ENCODE measurements at regions not wholly inside any gene's neighbourhood (a gene's known extent, or its start where the extent isn't known, plus 50 kb on each side); places are given as distances from the start of the nearest gene placed in this dataset.

DNA sequence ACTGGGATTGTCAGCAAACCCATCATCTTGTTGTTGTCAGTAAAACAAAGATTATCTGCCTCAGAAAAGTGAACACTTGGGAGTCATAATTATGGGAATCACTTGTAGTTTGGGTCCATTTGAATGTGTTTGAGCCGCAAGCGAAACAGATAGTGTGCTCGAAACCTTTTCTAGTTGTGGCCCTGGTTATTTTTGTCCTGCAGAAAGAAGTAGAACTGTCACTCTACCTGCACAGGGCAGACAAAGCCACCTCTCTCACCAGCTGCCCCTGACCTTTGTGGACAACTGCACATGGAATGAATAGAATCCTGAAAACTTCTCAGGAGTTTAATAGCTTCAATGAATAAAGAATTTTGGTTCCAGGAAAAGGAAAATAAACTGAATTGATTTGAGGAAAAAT is 156.1 kb upstream of the CHD6 start:
- H4K20me1 ChIP-seq (ENCODE audit: control insufficient read depth, extremely low read depth, insufficient read depth, low read length): no peaks in the 10 kb centered on the region
- H3K79me2 ChIP-seq (ENCODE audit: control insufficient read depth, insufficient read depth, low read length): no peaks in the 10 kb centered on the region
- DNase-seq (ENCODE audit: low read depth, low spot score) (no peak), FAIRE-seq (no peak)
- no peak overlapping the region for H3K27ac ChIP-seq (ENCODE audit: control insufficient read depth, insufficient read depth, low read length)
- H3K4me2 ChIP-seq (ENCODE audit: control insufficient read depth, extremely low read depth, insufficient read depth, low read depth, low read length): no peak overlapping the region
- no peaks in the 10 kb centered on the region for H3K36me3 ChIP-seq (ENCODE audit: control insufficient read depth in 2 of 2, extremely low read depth in 1 of 2, insufficient read depth in 2 of 2, low read length in 2 of 2)
- no peak overlapping the region for H3K4me3 ChIP-seq (ENCODE audit: control insufficient read depth in 2 of 3, extremely low read depth in 1 of 3, insufficient read depth in 2 of 3, low read depth in 1 of 3, low read length in 3 of 3)
- H3K9me3 ChIP-seq (ENCODE audit: control insufficient read depth, low read depth, low read length): no peaks in the 10 kb centered on the region
- TF ChIP-seq, protein P1, sequence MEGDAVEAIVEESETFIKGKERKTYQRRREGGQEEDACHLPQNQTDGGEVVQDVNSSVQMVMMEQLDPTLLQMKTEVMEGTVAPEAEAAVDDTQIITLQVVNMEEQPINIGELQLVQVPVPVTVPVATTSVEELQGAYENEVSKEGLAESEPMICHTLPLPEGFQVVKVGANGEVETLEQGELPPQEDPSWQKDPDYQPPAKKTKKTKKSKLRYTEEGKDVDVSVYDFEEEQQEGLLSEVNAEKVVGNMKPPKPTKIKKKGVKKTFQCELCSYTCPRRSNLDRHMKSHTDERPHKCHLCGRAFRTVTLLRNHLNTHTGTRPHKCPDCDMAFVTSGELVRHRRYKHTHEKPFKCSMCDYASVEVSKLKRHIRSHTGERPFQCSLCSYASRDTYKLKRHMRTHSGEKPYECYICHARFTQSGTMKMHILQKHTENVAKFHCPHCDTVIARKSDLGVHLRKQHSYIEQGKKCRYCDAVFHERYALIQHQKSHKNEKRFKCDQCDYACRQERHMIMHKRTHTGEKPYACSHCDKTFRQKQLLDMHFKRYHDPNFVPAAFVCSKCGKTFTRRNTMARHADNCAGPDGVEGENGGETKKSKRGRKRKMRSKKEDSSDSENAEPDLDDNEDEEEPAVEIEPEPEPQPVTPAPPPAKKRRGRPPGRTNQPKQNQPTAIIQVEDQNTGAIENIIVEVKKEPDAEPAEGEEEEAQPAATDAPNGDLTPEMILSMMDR (optimal IDR thresholded peaks at IDR 0.05 in 1 of 3, IDR thresholded peaks at IDR 0.05 in 1 of 3, conservative IDR thresholded peaks at IDR 0.05 in 1 of 3; ENCODE audit: extremely low read depth in 1 of 3, insufficient read depth in 2 of 3, low read length in 3 of 3): no peak
- no peak for TF ChIP-seq EZH2 (IDR thresholded peaks at IDR 0.05; ENCODE audit: low read length)
- H3K4me1 ChIP-seq (ENCODE audit: control insufficient read depth, extremely low read depth, insufficient read depth, low read length): no peaks in the 10 kb centered on the region
- H2AFZ ChIP-seq (ENCODE audit: control insufficient read depth, low read length): no peak overlapping the region
- dilution Hi-C loops (cut with MboI; ENCODE audit: extremely low pct_ligation_motif_present, low sequenced_read_pairs): no loop called here
- no peaks in the 10 kb centered on the region for H3K9me1 ChIP-seq (ENCODE audit: control insufficient read depth, extremely low read depth, insufficient read depth, low read length)
- no peaks in the 10 kb centered on the region for H3K27me3 ChIP-seq (ENCODE audit: control insufficient read depth, extremely low read depth, insufficient read depth, low read length)
- no peak overlapping the region for H3K9ac ChIP-seq (ENCODE audit: control insufficient read depth, extremely low read depth, insufficient read depth, low read length)

DNA sequence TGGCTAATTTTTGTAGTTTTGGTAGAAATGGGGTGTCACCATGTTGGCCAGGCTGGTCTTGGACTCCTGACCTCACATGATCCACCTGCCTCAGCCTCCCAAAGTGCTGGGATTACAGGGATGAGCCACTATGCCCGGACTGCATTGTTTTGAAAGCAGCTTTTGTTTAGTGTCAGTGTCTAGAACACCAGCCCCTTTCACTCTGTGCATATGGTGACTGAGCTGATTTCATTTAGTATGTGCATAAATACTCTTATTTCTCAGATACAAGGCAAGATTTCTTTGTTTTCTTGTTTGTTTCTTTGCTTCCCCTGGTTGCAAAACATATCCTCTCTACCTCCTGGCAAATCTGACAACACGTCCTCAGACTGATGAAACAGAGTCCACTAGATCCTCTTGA is 152.8 kb upstream of the CHD6 start:
- Histone ChIP-seq H3K36me3 (ENCODE audit: control insufficient read depth in 2 of 2, extremely low read depth in 1 of 2, insufficient read depth in 2 of 2, low read length in 2 of 2) (no peaks in the 10 kb centered on the region), H3K79me2 (ENCODE audit: control insufficient read depth, insufficient read depth, low read length) (no peaks in the 10 kb centered on the region), H3K27ac (ENCODE audit: control insufficient read depth, insufficient read depth, low read length) (no peak overlapping the region), H4K20me1 (ENCODE audit: control insufficient read depth, extremely low read depth, insufficient read depth, low read length) (no peaks in the 10 kb centered on the region), H3K4me3 (ENCODE audit: control insufficient read depth in 2 of 3, extremely low read depth in 1 of 3, insufficient read depth in 2 of 3, low read depth in 1 of 3, low read length in 3 of 3) (no peak overlapping the region), H2AFZ (ENCODE audit: control insufficient read depth, low read length) (no peak overlapping the region), H3K9me3 (ENCODE audit: control insufficient read depth, low read depth, low read length) (no peaks in the 10 kb centered on the region), H3K9ac (ENCODE audit: control insufficient read depth, extremely low read depth, insufficient read depth, low read length) (no peak overlapping the region), H3K4me2 (ENCODE audit: control insufficient read depth, extremely low read depth, insufficient read depth, low read depth, low read length) (no peak overlapping the region), H3K27me3 (ENCODE audit: control insufficient read depth, extremely low read depth, insufficient read depth, low read length) (no peaks in the 10 kb centered on the region), H3K4me1 (ENCODE audit: control insufficient read depth, extremely low read depth, insufficient read depth, low read length) (no peaks in the 10 kb centered on the region), H3K9me1 (ENCODE audit: control insufficient read depth, extremely low read depth, insufficient read depth, low read length) (no peaks in the 10 kb centered on the region)
- dilution Hi-C loops (cut with MboI; ENCODE audit: extremely low pct_ligation_motif_present, low sequenced_read_pairs): no loop called here
- no peak for DNase-seq (ENCODE audit: low read depth, low spot score)
- no peak for TF ChIP-seq EZH2 (IDR thresholded peaks at IDR 0.05; ENCODE audit: low read length)
- FAIRE-seq: no peak

DNA sequence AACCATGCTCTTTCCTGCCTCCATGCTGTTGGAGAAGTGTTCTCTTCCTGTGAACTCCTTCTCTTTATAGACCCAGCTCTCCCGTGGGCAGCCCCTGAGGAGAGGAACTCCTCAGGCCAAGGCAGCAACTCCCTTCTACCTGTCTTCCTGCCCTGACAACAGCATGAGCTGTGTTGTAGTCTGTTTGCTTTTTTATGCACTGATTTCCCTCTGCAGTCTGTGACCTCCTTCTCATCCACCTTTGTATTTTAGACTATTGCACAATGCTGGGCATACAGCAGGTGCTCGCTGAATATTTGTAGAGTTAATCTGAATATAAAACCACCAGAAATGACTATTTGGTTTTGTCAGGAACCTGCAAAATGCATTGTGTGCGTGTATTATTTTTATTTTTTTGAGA is 152.2 kb upstream of the CHD6 start:
- Histone ChIP-seq H3K4me1 (ENCODE audit: control insufficient read depth, extremely low read depth, insufficient read depth, low read length) (no peaks in the 10 kb centered on the region), H3K27me3 (ENCODE audit: control insufficient read depth, extremely low read depth, insufficient read depth, low read length) (no peaks in the 10 kb centered on the region), H3K79me2 (ENCODE audit: control insufficient read depth, insufficient read depth, low read length) (no peaks in the 10 kb centered on the region), H3K27ac (ENCODE audit: control insufficient read depth, insufficient read depth, low read length) (no peak overlapping the region), H4K20me1 (ENCODE audit: control insufficient read depth, extremely low read depth, insufficient read depth, low read length) (no peaks in the 10 kb centered on the region), H3K9ac (ENCODE audit: control insufficient read depth, extremely low read depth, insufficient read depth, low read length) (no peak overlapping the region), H3K4me3 (ENCODE audit: control insufficient read depth in 2 of 3, extremely low read depth in 1 of 3, insufficient read depth in 2 of 3, low read depth in 1 of 3, low read length in 3 of 3) (no peak overlapping the region), H3K36me3 (ENCODE audit: control insufficient read depth in 2 of 2, extremely low read depth in 1 of 2, insufficient read depth in 2 of 2, low read length in 2 of 2) (no peaks in the 10 kb centered on the region), H3K4me2 (ENCODE audit: control insufficient read depth, extremely low read depth, insufficient read depth, low read depth, low read length) (no peak overlapping the region), H2AFZ (ENCODE audit: control insufficient read depth, low read length) (no peak overlapping the region), H3K9me3 (ENCODE audit: control insufficient read depth, low read depth, low read length) (no peaks in the 10 kb centered on the region), H3K9me1 (ENCODE audit: control insufficient read depth, extremely low read depth, insufficient read depth, low read length) (no peaks in the 10 kb centered on the region)
- no peak for DNase-seq (ENCODE audit: low read depth, low spot score)
- TF ChIP-seq, protein P1 (optimal IDR thresholded peaks at IDR 0.05 in 1 of 3, IDR thresholded peaks at IDR 0.05 in 1 of 3, conservative IDR thresholded peaks at IDR 0.05 in 1 of 3; ENCODE audit: extremely low read depth in 1 of 3, insufficient read depth in 2 of 3, low read length in 3 of 3): no peak
- no peak for TF ChIP-seq EZH2 (IDR thresholded peaks at IDR 0.05; ENCODE audit: low read length)
- dilution Hi-C loops (cut with MboI; ENCODE audit: extremely low pct_ligation_motif_present, low sequenced_read_pairs): no loop called here
- no peak for FAIRE-seq
